K562 (cell line): ENCODE measurements at regions not wholly inside any gene's neighbourhood (a gene's known extent, or its start where the extent isn't known, plus 50 kb on each side); places are given as distances from the start of the nearest gene placed in this dataset.

Experiments used
- ATAC-seq: fragments of 200-7000 bp; cut with Tn5 transposase; 3 replicates; pipeline ENCODE4 v1.9.1; 2020; ENCODE audit warnings: moderate library complexity
- BruUV-seq: library from RNA; stranded (reverse); fragments of 400-500 nt; replicated peaks from 2 replicates; lab custom pipeline; 2021; lab: Mats Ljungman, UMichigan
- CTCF ChIA-PET: fragments of 300-600 bp; formaldehyde crosslinking; extraction: SDS; loops from one replicate; lab custom pipeline; 2021; ENCODE audit warnings: low intra/inter-chr PET ratio; lab: Yijun Ruan, JAX
- POLR2A ChIA-PET: fragments of 300-600, 350-650 bp; sonication (Branson Sonifier 250); formaldehyde crosslinking; extraction: SDS; loops from one replicate; lab custom pipeline; 2021; ENCODE audit warnings: antibody characterized with exemption, inconsistent platforms; lab: Yijun Ruan, JAX
- DNase-seq, 4 experiments: peaks; one replicate each; pipeline versions ENCODE4 v3.0.0 to v3.0.0-alpha.2; 2011 to 2018; ENCODE audit warnings: low spot score in 3 of 4, mixed read lengths in 3 of 4; ENCODE audit errors: extremely low read depth in 1 of 4
- FAIRE-seq: peaks from 2 replicates; lab custom pipeline; 2011; peaks lifted over from hg19 to GRCh38; lab: Jason Lieb, UNC
- H2AFZ ChIP-seq: 2 replicates; pipeline ENCODE4 v1.6.0; 2011; ENCODE audit warnings: low read depth, low read length, control low read depth, inconsistent platforms
- H3K27ac ChIP-seq: fragments of 200-600 bp; 3 replicates; pipeline ENCODE4 v1.8.0; 2011; ENCODE audit warnings: low read depth, mild to moderate bottlenecking, control low read depth, inconsistent platforms, low read length, moderate library complexity, mixed read lengths; ENCODE audit errors: extremely low read depth
- H3K27me3 ChIP-seq, 2 experiments: fragments of 300-600 bp in 1 of 2; 2 replicates in 1 of 2; 3 replicates in 1 of 2; pipeline versions ENCODE4 v1.6.0 to v1.8.0; 2011; ENCODE audit warnings: inconsistent platforms in 2 of 2, low read length in 2 of 2, mild to moderate bottlenecking in 1 of 2, mixed read lengths in 1 of 2, moderate library complexity in 1 of 2; ENCODE audit not compliant: control insufficient read depth in 2 of 2, insufficient read depth in 2 of 2
- H3K36me3 ChIP-seq: fragments of 300-600 bp; 3 replicates; pipeline ENCODE4 v1.8.0; 2011; ENCODE audit warnings: mild to moderate bottlenecking, low read length, inconsistent platforms; ENCODE audit not compliant: control insufficient read depth, insufficient read depth
- H3K4me1 ChIP-seq, 2 experiments: fragments of 200-600 bp in 1 of 2; replicated peaks in 1 of 2; 2 replicates in 1 of 2; 3 replicates in 1 of 2; pipeline versions ENCODE4 v1.5.1 to v1.8.0; 2011; ENCODE audit warnings: inconsistent platforms in 2 of 2, low read length in 2 of 2, mild to moderate bottlenecking in 1 of 2, mixed read lengths in 1 of 2, moderate library complexity in 1 of 2; ENCODE audit not compliant: control insufficient read depth in 2 of 2, insufficient read depth in 2 of 2
- H3K4me2 ChIP-seq: 2 replicates; pipeline ENCODE4 v1.6.1; 2011; ENCODE audit warnings: low read length, control low read depth, inconsistent platforms, mixed read lengths; ENCODE audit not compliant: insufficient read depth
- H3K4me3 ChIP-seq: fragments of 200-600 bp; sonication (generic), shearing (Covaris generic); 2 replicates; pipeline ENCODE4 v1.5.1; 2016; ENCODE audit warnings: control low read depth, inconsistent platforms
- H3K79me2 ChIP-seq: fragments of 200-600 bp; 3 replicates; pipeline ENCODE4 v1.8.0; 2011; ENCODE audit warnings: low read length, inconsistent platforms; ENCODE audit not compliant: control insufficient read depth, insufficient read depth
- H3K9ac ChIP-seq, 2 experiments: 2 replicates each; pipeline versions ENCODE4 v1.6.0 to v1.6.1; 2011; ENCODE audit warnings: low read depth in 2 of 2, low read length in 2 of 2, control low read depth in 1 of 2, inconsistent platforms in 1 of 2, mild to moderate bottlenecking in 1 of 2, mixed read lengths in 1 of 2; ENCODE audit not compliant: insufficient read depth in 1 of 2
- H3K9me1 ChIP-seq: one replicate; pipeline ENCODE4 v1.6.0; 2011; ENCODE audit warnings: inconsistent platforms, mild to moderate bottlenecking, low read length, moderate library complexity; ENCODE audit not compliant: control insufficient read depth, insufficient read depth
- H3K9me3 ChIP-seq: replicated peaks from 2 replicates; pipeline ENCODE4 v1.5.1; 2011; ENCODE audit warnings: low read depth, low read length, inconsistent platforms; ENCODE audit not compliant: control insufficient read depth, insufficient read depth
- H4K20me1 ChIP-seq: replicated peaks from 2 replicates; pipeline ENCODE4 v1.6.1; 2011; ENCODE audit warnings: low read length, inconsistent platforms, mixed read lengths; ENCODE audit not compliant: control insufficient read depth, insufficient read depth
- BMI1 ChIP-seq: fragments of 150-350 bp; IDR thresholded peaks from 2 replicates; pipeline ENCODE4 v1.6.1; 2014; ENCODE audit warnings: low read length
- HIVEP1 ChIP-seq: fragments of 250-450 bp; sonication (Bioruptor Pico); IDR thresholded peaks from 2 replicates; pipeline ENCODE4 v1.4.0; 2020; ENCODE audit warnings: mild to moderate bottlenecking
- HLTF ChIP-seq: fragments of 450-650 bp; IDR thresholded peaks from 2 replicates; pipeline ENCODE4 v1.6.1; 2016
- HMGN3 ChIP-seq: IDR thresholded peaks from 2 replicates; pipeline ENCODE4 v1.6.1; 2011; ENCODE audit warnings: borderline replicate concordance, low read depth, mild to moderate bottlenecking, mixed read lengths, low read length; ENCODE audit not compliant: insufficient read length; ENCODE audit errors: extremely low read depth
- MAZ ChIP-seq, 2 experiments: fragments of 450-650 bp in 1 of 2; sonication (generic) in 1 of 2; formaldehyde crosslinking; IDR thresholded peaks in 1 of 2; conservative IDR thresholded peaks in 1 of 2; 2 replicates each; pipeline versions ENCODE4 v1.4.0 to v1.5.0; 2020; ENCODE audit warnings: mild to moderate bottlenecking in 1 of 2, missing genetic modification reagents in 1 of 2
- SRSF7 ChIP-seq: fragments of 200-400 bp; formaldehyde crosslinking; optimal IDR thresholded peaks from 2 replicates; pipeline ENCODE3; 2017; ENCODE audit warnings: mild to moderate bottlenecking, low read depth, low read length
- U2AF2 ChIP-seq: fragments of 200-400 bp; formaldehyde crosslinking; optimal IDR thresholded peaks from 2 replicates; pipeline ENCODE3; 2017; ENCODE audit warnings: low read depth, mild to moderate bottlenecking, low read length
- YY1 ChIP-seq, 3 experiments: IDR thresholded peaks; 2 replicates each; pipeline ENCODE4 v1.6.1; 2011; ENCODE audit warnings: low read length in 2 of 3, mild to moderate bottlenecking in 2 of 3, moderate library complexity in 2 of 3, borderline replicate concordance in 1 of 3, control low read depth in 1 of 3, low read depth in 1 of 3; ENCODE audit not compliant: insufficient read depth in 3 of 3, insufficient replicate concordance in 2 of 3, control insufficient read depth in 1 of 3, insufficient read length in 1 of 3; ENCODE audit errors: extremely low read depth in 1 of 3
- WGBS: fragments of 100-300 bp; shearing (Covaris generic); methylation state at CpG from one replicate; pipeline ENCODE4 v1.1.6; 2016; ENCODE audit warnings: low coverage, mixed read lengths; ENCODE audit not compliant: insufficient coverage; ENCODE audit errors: missing lambda C conversion rate; 5-methylcytosine and 5-hydroxymethylcytosine counted together
- in situ Hi-C: fragments of 300-500 bp; cut with MboI; formaldehyde crosslinking; loops from 4 replicates; pipeline ENCODE4 v1.15.0; 2018; ENCODE audit warnings: inconsistent platforms, mixed read lengths
- intact Hi-C: fragments of 100-400 bp; cut with micrococcal nuclease; formaldehyde crosslinking; loops from 2 replicates; pipeline ENCODE4 v1.14.2; 2022
- TF ChIP-seq, protein P1 (sequence below): fragments of 450-650 bp; IDR thresholded peaks from 2 replicates; pipeline ENCODE4 v1.6.1; 2018; ENCODE audit not compliant: partially characterized antibody

DNA sequence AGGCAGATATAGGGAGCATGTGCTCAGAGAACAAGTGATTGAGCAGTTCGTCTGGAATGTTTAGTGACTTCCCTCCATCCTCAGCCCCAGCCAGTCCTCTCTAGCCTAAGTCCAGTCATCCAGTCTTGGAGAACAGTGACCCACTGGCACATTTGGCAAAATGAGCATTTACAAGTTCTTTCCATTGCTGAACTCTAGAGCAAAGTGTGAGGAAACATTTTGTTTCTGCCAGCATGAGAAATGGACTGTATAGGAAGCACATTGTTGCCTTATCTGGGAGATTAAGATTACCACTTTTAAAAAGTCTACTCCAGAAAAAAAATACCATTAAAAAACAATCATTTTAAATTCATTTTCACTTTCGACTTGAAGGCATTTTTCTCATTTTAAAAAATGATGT is 353.6 kb downstream of the SHQ1 start (continued):
- TF ChIP-seq HIVEP1 (CRISPR knock-in tag): no peak
- TF ChIP-seq, protein P1, sequence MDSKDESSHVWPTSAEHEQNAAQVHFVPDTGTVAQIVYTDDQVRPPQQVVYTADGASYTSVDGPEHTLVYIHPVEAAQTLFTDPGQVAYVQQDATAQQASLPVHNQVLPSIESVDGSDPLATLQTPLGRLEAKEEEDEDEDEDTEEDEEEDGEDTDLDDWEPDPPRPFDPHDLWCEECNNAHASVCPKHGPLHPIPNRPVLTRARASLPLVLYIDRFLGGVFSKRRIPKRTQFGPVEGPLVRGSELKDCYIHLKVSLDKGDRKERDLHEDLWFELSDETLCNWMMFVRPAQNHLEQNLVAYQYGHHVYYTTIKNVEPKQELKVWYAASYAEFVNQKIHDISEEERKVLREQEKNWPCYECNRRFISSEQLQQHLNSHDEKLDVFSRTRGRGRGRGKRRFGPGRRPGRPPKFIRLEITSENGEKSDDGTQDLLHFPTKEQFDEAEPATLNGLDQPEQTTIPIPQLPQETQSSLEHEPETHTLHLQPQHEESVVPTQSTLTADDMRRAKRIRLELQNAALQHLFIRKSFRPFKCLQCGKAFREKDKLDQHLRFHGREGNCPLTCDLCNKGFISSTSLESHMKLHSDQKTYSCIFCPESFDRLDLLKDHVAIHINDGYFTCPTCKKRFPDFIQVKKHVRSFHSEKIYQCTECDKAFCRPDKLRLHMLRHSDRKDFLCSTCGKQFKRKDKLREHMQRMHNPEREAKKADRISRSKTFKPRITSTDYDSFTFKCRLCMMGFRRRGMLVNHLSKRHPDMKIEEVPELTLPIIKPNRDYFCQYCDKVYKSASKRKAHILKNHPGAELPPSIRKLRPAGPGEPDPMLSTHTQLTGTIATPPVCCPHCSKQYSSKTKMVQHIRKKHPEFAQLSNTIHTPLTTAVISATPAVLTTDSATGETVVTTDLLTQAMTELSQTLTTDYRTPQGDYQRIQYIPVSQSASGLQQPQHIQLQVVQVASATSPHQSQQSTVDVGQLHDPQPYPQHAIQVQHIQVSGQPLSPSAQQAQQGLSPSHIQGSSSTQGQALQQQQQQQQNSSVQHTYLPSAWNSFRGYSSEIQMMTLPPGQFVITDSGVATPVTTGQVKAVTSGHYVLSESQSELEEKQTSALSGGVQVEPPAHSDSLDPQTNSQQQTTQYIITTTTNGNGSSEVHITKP: no peak
- TF ChIP-seq SRSF7: no peak
- no peak for TF ChIP-seq MAZ (CRISPR knock-in tag; conservative IDR thresholded peaks at IDR 0.05 in 1 of 2, IDR thresholded peaks at IDR 0.05 in 1 of 2)
- no peak for TF ChIP-seq HMGN3
- no peak for TF ChIP-seq BMI1
- TF ChIP-seq U2AF2: no peak

DNA sequence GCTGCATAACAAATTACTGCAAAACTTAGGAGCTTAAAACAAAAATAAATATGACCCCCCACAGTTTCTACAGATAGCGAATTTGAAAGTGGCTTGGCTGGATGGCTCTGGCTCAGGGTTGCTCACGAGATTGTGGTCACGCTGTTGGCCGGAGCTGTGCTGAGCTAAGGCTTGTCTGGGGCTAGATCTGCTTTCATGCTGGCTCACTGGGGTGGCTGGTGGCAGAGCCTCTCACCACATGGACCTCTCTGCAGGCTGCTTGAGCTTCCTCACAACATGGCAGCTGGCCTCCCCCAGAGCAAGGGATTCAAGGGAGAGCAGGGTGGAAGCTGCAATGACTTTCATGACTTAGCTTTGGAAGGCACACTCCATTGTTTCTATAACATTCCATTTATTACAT is 354.1 kb downstream of the SHQ1 start:
- H3K36me3 ChIP-seq: no peaks in the 10 kb centered on the region
- H3K27me3 ChIP-seq: no peaks in the 10 kb centered on the region
- H3K9me3 ChIP-seq: no peaks in the 10 kb centered on the region
- no peak for ATAC-seq
- H3K4me1 ChIP-seq: no peaks in the 10 kb centered on the region; a peak in 1 of 5 replicates
- no peaks in the 10 kb centered on the region for H4K20me1 ChIP-seq
- no peak overlapping the region for H2AFZ ChIP-seq
- BruUV-seq: no TSS peak
- H3K4me3 ChIP-seq: no peak overlapping the region
- no peak overlapping the region for H3K27ac ChIP-seq
- 80% methylated on average over 4 of the region's 4 CpGs for WGBS
- ChIA-PET CTCF (no interaction called here), POLR2A (no interaction called here)
- H3K9me1 ChIP-seq: no peaks in the 10 kb centered on the region
- no peak overlapping the region for H3K9ac ChIP-seq
- no peaks in the 10 kb centered on the region for H3K79me2 ChIP-seq
- TF ChIP-seq YY1 (IDR thresholded peaks at IDR 0.05; ENCODE audit: borderline replicate concordance in 1 of 3, control insufficient read depth in 1 of 3, extremely low read depth in 1 of 3, insufficient read depth in 3 of 3, insufficient read length in 1 of 3, insufficient replicate concordance in 2 of 3, low read depth in 1 of 3, low read length in 2 of 3) (peak; percentile 16 to 66 (median 30)), HLTF (no peak)
- no peak overlapping the region for H3K4me2 ChIP-seq
- intact Hi-C loops: no loop called here
- FAIRE-seq: no peak
- no peak for DNase-seq
- in situ Hi-C loops: no loop called here
